Liver (tissue), 8 donors: ENCODE measurements at regions not wholly inside any gene's neighbourhood (a gene's known extent, or its start where the extent isn't known, plus 50 kb on each side); places are given as distances from the start of the nearest gene placed in this dataset.

Experiments used
- DNase-seq: peaks from one replicate; pipeline ENCODE4 v3.0.0-alpha.2; 2017; ENCODE audit warnings: low spot score
- H3K27ac ChIP-seq, 2 donors: one replicate each; pipeline ENCODE4 v1.7.0; 2013; ENCODE audit warnings: inconsistent platforms in 2 of 2, low read length in 2 of 2, control low read depth in 1 of 2, low read depth in 1 of 2, mild to moderate bottlenecking in 1 of 2
- H3K27me3 ChIP-seq, 4 donors: one replicate each; pipeline versions ENCODE4 v1.6.1 to v1.7.0; 2013; ENCODE audit warnings: low read length in 3 of 4, inconsistent platforms in 1 of 4, mild to moderate bottlenecking in 1 of 4, moderate library complexity in 1 of 4; ENCODE audit not compliant: control insufficient read depth in 4 of 4, insufficient read depth in 4 of 4
- H3K36me3 ChIP-seq, 4 donors: one replicate each; pipeline versions ENCODE4 v1.6.1 to v1.7.0; 2013; ENCODE audit warnings: low read length in 3 of 4, mild to moderate bottlenecking in 3 of 4, low read depth in 1 of 4, moderate library complexity in 1 of 4; ENCODE audit not compliant: control insufficient read depth in 4 of 4, insufficient read depth in 3 of 4
- H3K4me1 ChIP-seq, 4 donors: one replicate each; pipeline versions ENCODE4 v1.6.1 to v1.7.0; 2013; ENCODE audit warnings: low read length in 3 of 4, mild to moderate bottlenecking in 3 of 4, moderate library complexity in 1 of 4; ENCODE audit not compliant: control insufficient read depth in 4 of 4, insufficient read depth in 4 of 4
- H3K4me3 ChIP-seq, 3 donors: one replicate each; pipeline versions ENCODE4 v1.6.1 to v1.7.0; 2013; ENCODE audit warnings: low read length in 3 of 3, control low read depth in 1 of 3, low read depth in 1 of 3, mild to moderate bottlenecking in 1 of 3
- H3K9ac ChIP-seq, 2 donors: one replicate each; pipeline ENCODE4 v1.7.0; 2013; ENCODE audit warnings: low read length in 2 of 2, mild to moderate bottlenecking in 2 of 2, moderate library complexity in 2 of 2, control low read depth in 1 of 2, low read depth in 1 of 2
- H3K9me3 ChIP-seq, 4 donors: one replicate each; pipeline versions ENCODE4 v1.6.1 to v1.7.0; 2013; ENCODE audit warnings: low read length in 3 of 4; ENCODE audit not compliant: control insufficient read depth in 4 of 4
- EGR1 ChIP-seq, 2 donors: IDR thresholded peaks; 2 replicates each; pipeline ENCODE4 v1.6.1; 2016 to 2018; ENCODE audit warnings: antibody characterized with exemption in 2 of 2, low read depth in 2 of 2
- FOXA1 ChIP-seq: IDR thresholded peaks from 2 replicates; pipeline ENCODE4 v1.6.1; 2016; ENCODE audit warnings: antibody characterized with exemption
- FOXA2 ChIP-seq: IDR thresholded peaks from 2 replicates; pipeline ENCODE4 v1.6.1; 2016; ENCODE audit warnings: antibody characterized with exemption
- GABPA ChIP-seq, 2 donors: IDR thresholded peaks in 1 of 2; conservative IDR thresholded peaks in 1 of 2; 2 replicates each; pipeline ENCODE4 v1.6.1; 2016; ENCODE audit warnings: antibody characterized with exemption in 2 of 2, mild to moderate bottlenecking in 1 of 2, moderate library complexity in 1 of 2
- HNF4A ChIP-seq, 2 donors: conservative IDR thresholded peaks; 2 replicates each; pipeline ENCODE4 v1.6.1; 2016; ENCODE audit warnings: antibody characterized with exemption in 2 of 2, mild to moderate bottlenecking in 2 of 2
- HNF4G ChIP-seq: IDR thresholded peaks from 2 replicates; pipeline ENCODE4 v1.6.1; 2016; ENCODE audit warnings: antibody characterized with exemption
- JUND ChIP-seq, 2 donors: IDR thresholded peaks; 2 replicates each; pipeline ENCODE4 v1.6.1; 2016; ENCODE audit warnings: antibody characterized with exemption in 2 of 2
- NR2F2 ChIP-seq: IDR thresholded peaks from 2 replicates; pipeline ENCODE4 v1.6.1; 2016; ENCODE audit warnings: antibody characterized with exemption
- RAD21 ChIP-seq, 2 donors: IDR thresholded peaks; 2 replicates each; pipeline ENCODE4 v1.6.1; 2016; ENCODE audit warnings: antibody characterized with exemption in 2 of 2, mild to moderate bottlenecking in 2 of 2
- RXRA ChIP-seq, 2 donors: IDR thresholded peaks; 2 replicates each; pipeline ENCODE4 v1.6.1; 2017 to 2018; ENCODE audit warnings: antibody characterized with exemption in 2 of 2, mild to moderate bottlenecking in 1 of 2
- SP1 ChIP-seq: IDR thresholded peaks from 2 replicates; pipeline ENCODE4 v1.6.1; 2018; ENCODE audit warnings: antibody characterized with exemption, mild to moderate bottlenecking
- TAF1 ChIP-seq: conservative IDR thresholded peaks from 2 replicates; pipeline ENCODE4 v1.6.1; 2016; ENCODE audit warnings: antibody characterized with exemption, mild to moderate bottlenecking
- YY1 ChIP-seq: IDR thresholded peaks from 2 replicates; pipeline ENCODE4 v1.6.1; 2016; ENCODE audit warnings: antibody characterized with exemption, mild to moderate bottlenecking
- WGBS: extraction: QIAGEN DNeasy Blood & Tissue Kit; methylation state at CpG from one replicate; pipeline ENCODE4 v1.1.7; 2013; 5-methylcytosine and 5-hydroxymethylcytosine counted together
- TF ChIP-seq, protein P1 (sequence below): IDR thresholded peaks from 2 replicates; pipeline ENCODE4 v1.6.1; 2016; ENCODE audit warnings: antibody characterized with exemption, mild to moderate bottlenecking
- TF ChIP-seq, protein P2 (sequence below): IDR thresholded peaks from 2 replicates; pipeline ENCODE4 v1.6.1; 2016; ENCODE audit warnings: antibody characterized with exemption
- TF ChIP-seq, protein P3 (sequence below): IDR thresholded peaks from 2 replicates; pipeline ENCODE4 v1.6.1; 2016; ENCODE audit warnings: antibody characterized with exemption
- TF ChIP-seq, protein P4 (sequence below): IDR thresholded peaks from 2 replicates; pipeline ENCODE4 v1.6.1; 2016; ENCODE audit warnings: antibody characterized with exemption
- TF ChIP-seq, protein P5 (sequence below): fragments of 150-350 bp; IDR thresholded peaks from 2 replicates; pipeline ENCODE4 v1.5.1; 2017; ENCODE audit warnings: improper control_type of control experiment, low read depth, low read length; ENCODE audit not compliant: missing input control
- donor health status: healthy.
- donor health status: healthy.
- donor health status: healthy.
- donor health status: healthy.
- donor health status: healthy.

DNA sequence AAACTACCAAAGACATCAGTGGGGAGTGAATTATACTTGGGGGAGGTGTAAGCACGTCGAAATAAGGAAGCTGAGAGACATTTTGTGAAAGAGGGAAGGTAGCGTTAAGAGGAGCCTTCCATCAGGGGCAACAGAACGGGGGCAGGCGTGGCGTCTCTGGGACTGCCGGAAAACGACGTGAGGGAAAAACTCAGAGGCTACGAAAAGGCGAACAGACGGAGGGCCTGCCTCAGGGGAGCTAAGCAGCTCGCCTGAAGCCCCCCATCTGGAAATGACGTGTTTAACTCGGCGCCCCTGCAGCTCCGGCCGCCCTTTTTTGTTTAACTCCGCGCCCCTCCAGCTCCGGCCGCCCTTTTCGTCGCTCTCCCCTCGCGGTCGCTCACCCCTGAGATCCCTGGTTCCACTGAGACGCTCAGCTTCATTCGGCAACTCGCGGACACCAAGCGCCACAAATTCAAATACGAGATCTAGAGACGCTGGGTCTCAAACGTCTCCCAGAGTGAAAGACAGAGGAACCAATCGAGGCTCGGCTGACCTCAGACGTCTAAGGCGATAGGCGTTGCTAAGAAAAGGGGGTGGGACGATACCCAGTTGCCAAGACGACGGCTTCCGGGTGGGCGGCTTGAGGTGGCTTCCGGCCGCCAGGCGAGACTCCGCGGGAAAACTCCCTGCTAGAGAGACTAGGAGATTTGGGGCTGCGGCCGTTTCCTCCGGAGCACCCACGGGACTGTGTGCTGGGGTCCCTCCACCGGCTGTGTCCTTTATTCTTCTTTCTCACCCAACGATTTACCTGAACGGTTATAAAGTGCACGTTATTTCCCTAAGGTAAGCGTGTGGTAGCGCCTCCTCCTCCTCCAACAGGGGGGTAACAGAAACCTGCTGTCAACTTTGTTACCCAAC, 383.2 kb downstream of the ZFHX3 start (continued):
- TF ChIP-seq, protein P1, sequence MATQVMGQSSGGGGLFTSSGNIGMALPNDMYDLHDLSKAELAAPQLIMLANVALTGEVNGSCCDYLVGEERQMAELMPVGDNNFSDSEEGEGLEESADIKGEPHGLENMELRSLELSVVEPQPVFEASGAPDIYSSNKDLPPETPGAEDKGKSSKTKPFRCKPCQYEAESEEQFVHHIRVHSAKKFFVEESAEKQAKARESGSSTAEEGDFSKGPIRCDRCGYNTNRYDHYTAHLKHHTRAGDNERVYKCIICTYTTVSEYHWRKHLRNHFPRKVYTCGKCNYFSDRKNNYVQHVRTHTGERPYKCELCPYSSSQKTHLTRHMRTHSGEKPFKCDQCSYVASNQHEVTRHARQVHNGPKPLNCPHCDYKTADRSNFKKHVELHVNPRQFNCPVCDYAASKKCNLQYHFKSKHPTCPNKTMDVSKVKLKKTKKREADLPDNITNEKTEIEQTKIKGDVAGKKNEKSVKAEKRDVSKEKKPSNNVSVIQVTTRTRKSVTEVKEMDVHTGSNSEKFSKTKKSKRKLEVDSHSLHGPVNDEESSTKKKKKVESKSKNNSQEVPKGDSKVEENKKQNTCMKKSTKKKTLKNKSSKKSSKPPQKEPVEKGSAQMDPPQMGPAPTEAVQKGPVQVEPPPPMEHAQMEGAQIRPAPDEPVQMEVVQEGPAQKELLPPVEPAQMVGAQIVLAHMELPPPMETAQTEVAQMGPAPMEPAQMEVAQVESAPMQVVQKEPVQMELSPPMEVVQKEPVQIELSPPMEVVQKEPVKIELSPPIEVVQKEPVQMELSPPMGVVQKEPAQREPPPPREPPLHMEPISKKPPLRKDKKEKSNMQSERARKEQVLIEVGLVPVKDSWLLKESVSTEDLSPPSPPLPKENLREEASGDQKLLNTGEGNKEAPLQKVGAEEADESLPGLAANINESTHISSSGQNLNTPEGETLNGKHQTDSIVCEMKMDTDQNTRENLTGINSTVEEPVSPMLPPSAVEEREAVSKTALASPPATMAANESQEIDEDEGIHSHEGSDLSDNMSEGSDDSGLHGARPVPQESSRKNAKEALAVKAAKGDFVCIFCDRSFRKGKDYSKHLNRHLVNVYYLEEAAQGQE, result no peak
- TF ChIP-seq, protein P2, sequence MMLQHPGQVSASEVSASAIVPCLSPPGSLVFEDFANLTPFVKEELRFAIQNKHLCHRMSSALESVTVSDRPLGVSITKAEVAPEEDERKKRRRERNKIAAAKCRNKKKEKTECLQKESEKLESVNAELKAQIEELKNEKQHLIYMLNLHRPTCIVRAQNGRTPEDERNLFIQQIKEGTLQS, result peak; percentile 39

DNA sequence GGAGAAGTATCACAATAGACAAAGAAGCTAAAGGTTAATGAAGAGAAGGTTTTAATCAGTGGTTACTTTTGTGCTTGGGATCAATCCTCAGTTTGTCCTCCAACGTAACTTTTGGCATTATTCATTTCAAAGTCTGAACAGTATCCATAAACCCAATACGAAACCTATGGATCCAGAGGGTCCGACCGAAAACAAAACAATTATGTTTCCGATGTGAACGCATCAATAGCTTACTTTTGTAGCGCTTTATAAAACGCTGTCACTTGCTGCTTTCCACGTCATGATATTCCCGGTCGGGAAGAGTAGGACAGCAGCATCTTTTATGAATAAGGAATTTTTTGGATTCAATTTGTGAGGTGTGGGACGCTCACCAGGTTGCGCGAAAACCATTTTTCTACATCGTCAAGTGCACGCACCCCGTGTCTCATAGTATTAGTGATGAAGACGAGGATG, 383.8 kb downstream of the ZFHX3 start:
- Histone ChIP-seq H3K27me3 (peaks cover 0 to 2% (median 0%) of the 10 kb centered on the region in 4 donors), H3K9me3 (no peaks in the 10 kb centered on the region), H3K27ac (no peak overlapping the region), H3K4me3 (peak overlapping the region; percentile 65 to 90 (median 83)), H3K36me3 (no peaks in the 10 kb centered on the region), H3K9ac (peak overlapping the region in 1 of 2 donors; percentile 37), H3K4me1 (peaks cover 0 to 16% (median 11%) of the 10 kb centered on the region in 4 donors)
- no peak for DNase-seq
- no peak for TF ChIP-seq NR2F2
- TF ChIP-seq EGR1 (IDR thresholded peaks at IDR 0.05; ENCODE audit: low read depth in 2 of 2), result no peak
- no peak for TF ChIP-seq FOXA2
- TF ChIP-seq JUND (IDR thresholded peaks at IDR 0.05), result no peak
- TF ChIP-seq, protein P3, sequence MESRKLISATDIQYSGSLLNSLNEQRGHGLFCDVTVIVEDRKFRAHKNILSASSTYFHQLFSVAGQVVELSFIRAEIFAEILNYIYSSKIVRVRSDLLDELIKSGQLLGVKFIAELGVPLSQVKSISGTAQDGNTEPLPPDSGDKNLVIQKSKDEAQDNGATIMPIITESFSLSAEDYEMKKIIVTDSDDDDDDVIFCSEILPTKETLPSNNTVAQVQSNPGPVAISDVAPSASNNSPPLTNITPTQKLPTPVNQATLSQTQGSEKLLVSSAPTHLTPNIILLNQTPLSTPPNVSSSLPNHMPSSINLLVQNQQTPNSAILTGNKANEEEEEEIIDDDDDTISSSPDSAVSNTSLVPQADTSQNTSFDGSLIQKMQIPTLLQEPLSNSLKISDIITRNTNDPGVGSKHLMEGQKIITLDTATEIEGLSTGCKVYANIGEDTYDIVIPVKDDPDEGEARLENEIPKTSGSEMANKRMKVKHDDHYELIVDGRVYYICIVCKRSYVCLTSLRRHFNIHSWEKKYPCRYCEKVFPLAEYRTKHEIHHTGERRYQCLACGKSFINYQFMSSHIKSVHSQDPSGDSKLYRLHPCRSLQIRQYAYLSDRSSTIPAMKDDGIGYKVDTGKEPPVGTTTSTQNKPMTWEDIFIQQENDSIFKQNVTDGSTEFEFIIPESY, result no peak
- TF ChIP-seq HNF4A (conservative IDR thresholded peaks at IDR 0.05), result no peak
- no peak for TF ChIP-seq FOXA1
- TF ChIP-seq HNF4G, result no peak
- no peak for TF ChIP-seq GABPA (IDR thresholded peaks at IDR 0.05 in 1 of 2, conservative IDR thresholded peaks at IDR 0.05 in 1 of 2)
- TF ChIP-seq RAD21 (IDR thresholded peaks at IDR 0.05), result no peak
- TF ChIP-seq, protein P1, result no peak
- no peak for TF ChIP-seq RXRA (IDR thresholded peaks at IDR 0.05)
- TF ChIP-seq YY1, result no peak
- TF ChIP-seq, protein P4, sequence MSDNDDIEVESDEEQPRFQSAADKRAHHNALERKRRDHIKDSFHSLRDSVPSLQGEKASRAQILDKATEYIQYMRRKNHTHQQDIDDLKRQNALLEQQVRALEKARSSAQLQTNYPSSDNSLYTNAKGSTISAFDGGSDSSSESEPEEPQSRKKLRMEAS, result no peak
- TF ChIP-seq TAF1, result no peak
- TF ChIP-seq, protein P2, result no peak
- TF ChIP-seq, protein P5, sequence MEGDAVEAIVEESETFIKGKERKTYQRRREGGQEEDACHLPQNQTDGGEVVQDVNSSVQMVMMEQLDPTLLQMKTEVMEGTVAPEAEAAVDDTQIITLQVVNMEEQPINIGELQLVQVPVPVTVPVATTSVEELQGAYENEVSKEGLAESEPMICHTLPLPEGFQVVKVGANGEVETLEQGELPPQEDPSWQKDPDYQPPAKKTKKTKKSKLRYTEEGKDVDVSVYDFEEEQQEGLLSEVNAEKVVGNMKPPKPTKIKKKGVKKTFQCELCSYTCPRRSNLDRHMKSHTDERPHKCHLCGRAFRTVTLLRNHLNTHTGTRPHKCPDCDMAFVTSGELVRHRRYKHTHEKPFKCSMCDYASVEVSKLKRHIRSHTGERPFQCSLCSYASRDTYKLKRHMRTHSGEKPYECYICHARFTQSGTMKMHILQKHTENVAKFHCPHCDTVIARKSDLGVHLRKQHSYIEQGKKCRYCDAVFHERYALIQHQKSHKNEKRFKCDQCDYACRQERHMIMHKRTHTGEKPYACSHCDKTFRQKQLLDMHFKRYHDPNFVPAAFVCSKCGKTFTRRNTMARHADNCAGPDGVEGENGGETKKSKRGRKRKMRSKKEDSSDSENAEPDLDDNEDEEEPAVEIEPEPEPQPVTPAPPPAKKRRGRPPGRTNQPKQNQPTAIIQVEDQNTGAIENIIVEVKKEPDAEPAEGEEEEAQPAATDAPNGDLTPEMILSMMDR, result no peak
- TF ChIP-seq SP1, result no peak
- 3% methylated on average over 18 of the region's 18 CpGs for WGBS
